Inflammatory macrophage treated with lipopolysaccharide for 4 hours (primary cell): ENCODE measurements at regions not wholly inside any gene's neighbourhood (a gene's known extent, or its start where the extent isn't known, plus 50 kb on each side); places are given as distances from the start of the nearest gene placed in this dataset.

ENCODE experiments used
- DNase-seq: peaks from one replicate; pipeline ENCODE4 v3.0.0-alpha.2; 2020

GRCh38 chr2:76314271-76315020 lies 603.7 kb upstream of the GCFC2 start:
- DNase-seq = no peak

GRCh38 chr2:76312236-76312635 lies 601.5 kb upstream of the GCFC2 start:
- no peak for DNase-seq

- no peak for DNase-seq
Measured at GRCh38 chr2:76311728-76312127, 601.0 kb upstream of the GCFC2 start.

GRCh38 chr2:76310894-76311633 lies 600.3 kb upstream of the GCFC2 start:
- no peak for DNase-seq

GRCh38 chr2:76307495-76307894 lies 596.8 kb upstream of the GCFC2 start:
- DNase-seq = no peak

GRCh38 chr2:76298041-76298440 lies 587.3 kb upstream of the GCFC2 start:
- no peak for DNase-seq

- no peak for DNase-seq
Measured at GRCh38 chr2:76296438-76296837, 585.7 kb upstream of the GCFC2 start.

- no peak for DNase-seq
Measured at GRCh38 chr2:76295762-76296161, 585.0 kb upstream of the GCFC2 start.

- DNase-seq = no peak
Measured at GRCh38 chr2:76288598-76288997, 577.9 kb upstream of the GCFC2 start.

GRCh38 chr2:76288146-76288545 lies 577.4 kb upstream of the GCFC2 start:
- no peak for DNase-seq

GRCh38 chr2:76283350-76283749 lies 572.6 kb upstream of the GCFC2 start:
- DNase-seq = no peak

- no peak for DNase-seq
Measured at GRCh38 chr2:76281156-76281841, 570.6 kb upstream of the GCFC2 start.

GRCh38 chr2:76280686-76281085 lies 570.0 kb upstream of the GCFC2 start:
- no peak for DNase-seq

- no peak for DNase-seq
Measured at GRCh38 chr2:76279142-76279541, 568.4 kb upstream of the GCFC2 start.

GRCh38 chr2:76275788-76276187 lies 565.1 kb upstream of the GCFC2 start:
- DNase-seq = no peak

GRCh38 chr2:76274676-76275075 lies 564.0 kb upstream of the GCFC2 start:
- no peak for DNase-seq

- no peak for DNase-seq
Measured at GRCh38 chr2:76274160-76274559, 563.4 kb upstream of the GCFC2 start.

- DNase-seq = no peak
Measured at GRCh38 chr2:76270096-76270710, 559.5 kb upstream of the GCFC2 start.

- no peak for DNase-seq
Measured at GRCh38 chr2:76268902-76269620, 558.3 kb upstream of the GCFC2 start.

GRCh38 chr2:76268484-76268883 lies 557.8 kb upstream of the GCFC2 start:
- no peak for DNase-seq

- no peak for DNase-seq
Measured at GRCh38 chr2:76257802-76258201, 547.1 kb upstream of the GCFC2 start.

GRCh38 chr2:76256458-76257088 lies 545.9 kb upstream of the GCFC2 start:
- no peak for DNase-seq
